NCI-H1048 (cell line): ENCODE measurements at regions not wholly inside any gene's neighbourhood (a gene's known extent, or its start where the extent isn't known, plus 50 kb on each side); places are given as distances from the start of the nearest gene placed in this dataset.
"Not testable (repeated sequence)": the region's sequence is repeated elsewhere in the genome, so short reads cannot be mapped to it uniquely, and the experiment has no call there.

Experiments used
- DNase-seq: peaks from one replicate; lab custom pipeline; 2025; lab: John Stamatoyannopoulos, UW

DNA sequence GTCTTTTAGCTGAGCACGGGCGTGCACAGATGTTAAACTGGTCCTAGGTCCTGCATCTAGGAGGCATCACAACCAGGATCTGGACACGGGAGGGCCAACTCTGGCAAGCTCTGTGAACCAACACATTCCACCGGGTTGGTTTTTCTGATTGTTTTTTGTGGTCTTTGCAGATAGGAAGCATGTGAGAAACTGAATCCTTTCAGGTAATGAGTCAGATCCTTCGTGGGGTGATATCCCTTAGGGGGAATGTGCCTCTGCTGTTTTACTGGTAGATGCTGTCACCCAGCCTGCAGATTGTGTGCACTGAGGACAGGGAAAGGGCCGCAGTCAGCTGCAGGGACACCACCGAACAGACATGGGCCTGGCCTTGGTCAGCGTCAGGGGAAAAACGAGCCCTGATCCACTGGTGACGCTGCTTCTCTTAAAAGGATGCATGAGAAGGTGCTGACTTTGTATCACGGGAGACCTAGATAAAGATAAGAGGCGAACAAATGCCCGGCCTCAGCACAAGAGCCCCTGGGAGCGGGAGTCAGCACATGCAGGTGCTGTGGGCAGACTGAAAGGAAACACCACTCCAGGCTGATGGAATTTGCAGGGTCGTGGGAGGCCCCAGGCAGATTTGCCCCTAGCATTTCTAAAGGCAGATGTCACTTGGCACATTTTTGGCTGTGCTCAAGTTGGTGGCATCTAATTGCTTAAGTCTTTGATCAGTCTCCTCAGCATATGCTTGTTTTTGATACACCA lies 51.1 kb downstream of the DOP1B start:
- DNase-seq = no peak

DNA sequence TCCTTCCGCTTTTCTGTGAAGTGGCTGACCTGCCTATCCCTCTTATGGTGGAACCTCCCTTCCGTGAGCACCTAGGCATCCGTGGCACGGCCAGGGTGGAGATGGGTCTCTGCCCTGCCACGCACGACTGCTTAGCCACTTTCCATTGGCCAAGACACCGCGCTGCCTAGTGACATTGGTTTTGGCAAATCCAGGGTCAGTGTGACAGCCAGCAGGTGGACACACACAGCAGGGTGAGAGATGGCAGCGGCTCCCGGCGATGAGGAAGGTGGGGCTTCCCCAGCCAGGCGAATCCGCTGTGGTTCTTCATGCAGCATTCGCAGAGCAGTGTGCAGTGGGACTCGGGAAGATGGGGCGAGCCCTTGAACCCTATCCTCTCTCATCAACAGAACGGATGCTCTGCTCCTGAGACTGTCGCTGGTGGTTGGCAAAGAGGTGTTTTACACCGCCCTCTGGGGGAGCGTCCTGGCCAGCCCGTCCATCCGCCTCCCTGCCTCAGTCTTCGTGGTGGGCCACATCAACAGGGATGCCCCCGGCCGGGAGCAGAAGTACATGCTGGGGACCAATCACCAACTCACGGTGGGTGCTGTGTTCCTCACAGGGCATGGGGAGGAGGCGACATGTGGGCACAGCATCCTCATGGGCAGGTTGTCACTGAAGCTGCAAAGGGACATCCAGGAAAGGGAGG lies 51.8 kb downstream of the DOP1B start:
- DNase-seq = no peak

- DNase-seq = no peak
These were observed 53.1 kb downstream of the DOP1B start for GRCh38 chr21:36209626-36210171.

DNA sequence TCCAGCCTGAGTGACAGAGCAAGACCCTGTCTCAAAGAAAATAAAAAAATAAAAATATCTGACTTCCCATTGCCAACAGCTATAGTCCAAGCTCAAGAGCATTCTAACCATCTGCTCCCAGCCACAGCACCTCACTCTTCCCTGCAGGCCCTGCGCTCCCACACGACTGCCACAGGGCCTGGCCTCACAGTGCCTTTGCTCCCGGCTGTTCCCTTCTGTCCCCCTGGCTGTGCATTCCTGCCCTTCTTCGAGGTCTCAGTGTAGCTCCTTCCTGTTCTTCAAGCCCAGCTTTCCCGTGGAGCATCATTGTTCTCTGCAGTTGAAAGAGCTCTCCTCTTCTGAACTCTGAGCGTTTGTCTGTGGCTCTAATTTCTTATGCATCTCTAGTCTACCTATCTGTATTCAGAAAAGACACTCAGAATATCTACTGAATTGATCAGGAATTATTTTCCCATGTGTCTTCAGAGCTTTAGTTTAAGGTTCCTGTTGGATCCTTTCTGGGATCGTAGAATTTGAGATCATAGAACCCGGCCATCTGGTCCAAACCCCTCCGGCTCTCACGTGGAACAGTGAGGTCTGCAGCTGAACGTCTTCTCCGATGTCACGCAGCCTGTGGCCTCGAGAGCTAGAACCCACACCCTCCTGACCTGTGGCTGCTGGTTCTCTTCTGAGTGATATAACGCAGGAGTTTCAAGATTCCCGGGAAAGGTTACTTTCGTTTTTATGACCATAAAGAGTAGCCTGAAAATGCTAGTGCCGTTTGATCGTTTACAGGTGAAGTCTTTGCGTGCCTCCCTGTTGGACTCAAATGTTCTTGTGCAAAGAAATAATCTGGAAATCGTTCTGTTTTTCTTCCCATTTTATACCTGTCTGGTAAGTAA lies 54.4 kb downstream of the DOP1B start:
- DNase-seq = no peak

DNA sequence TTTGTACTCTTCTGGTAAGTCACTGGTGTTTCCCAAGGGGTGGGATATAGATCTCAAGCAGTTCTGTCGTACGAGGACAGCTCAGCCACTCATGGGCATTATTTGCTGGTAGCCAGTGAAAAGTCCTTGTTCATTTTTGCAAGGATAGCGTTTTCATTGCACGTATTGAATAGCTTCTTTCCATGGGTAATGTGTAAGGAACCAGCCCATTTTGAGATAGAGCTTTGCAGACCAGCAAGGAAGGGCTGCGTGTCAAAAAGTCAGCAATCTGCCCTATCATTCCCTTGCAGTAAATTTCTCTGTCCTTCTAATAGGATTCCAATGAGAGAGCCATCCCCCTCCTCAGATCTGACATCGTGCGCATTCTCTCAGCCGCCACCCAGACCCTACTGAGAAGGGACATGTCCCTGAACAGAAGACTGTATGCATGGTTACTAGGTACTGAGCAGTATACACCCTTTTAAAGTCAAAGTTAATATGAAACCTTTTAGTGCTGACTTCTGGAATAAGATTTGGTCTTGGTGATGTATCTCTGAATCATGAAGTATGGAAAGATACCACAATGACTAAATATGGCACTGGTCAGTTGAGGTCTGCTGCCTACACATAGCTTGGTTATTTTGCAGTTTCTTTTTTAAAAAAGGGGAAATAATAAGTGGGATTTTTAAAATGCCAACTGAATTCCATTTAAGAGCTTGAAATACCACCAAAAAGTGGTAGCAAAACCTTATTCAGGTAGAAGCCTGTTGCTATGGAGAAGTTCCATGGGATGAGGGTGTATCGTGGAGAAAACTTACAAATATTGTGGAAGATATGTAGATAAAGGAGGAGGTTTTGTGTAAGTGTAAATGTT lies 55.3 kb downstream of the DOP1B start:
- no peak for DNase-seq

DNA sequence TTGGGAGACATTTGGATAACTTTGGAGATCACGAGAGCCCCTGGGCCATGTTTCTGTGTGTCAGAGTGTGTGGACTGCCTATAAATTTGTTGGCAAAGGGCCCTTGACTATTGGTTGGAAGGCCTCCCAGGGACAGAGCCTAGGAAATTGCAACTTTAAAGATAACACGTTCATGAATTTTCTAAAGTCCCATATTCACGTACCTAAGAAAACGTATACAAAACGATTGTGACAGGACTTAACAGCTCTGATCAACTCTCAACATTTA lies 55.8 kb downstream of the DOP1B start:
- DNase-seq = no peak

- DNase-seq = no peak
These were observed 57.9 kb downstream of the DOP1B start for GRCh38 chr21:36214561-36214960.

- DNase-seq = no peak
These were observed 61.1 kb downstream of the DOP1B start for GRCh38 chr21:36217743-36218142.

DNA sequence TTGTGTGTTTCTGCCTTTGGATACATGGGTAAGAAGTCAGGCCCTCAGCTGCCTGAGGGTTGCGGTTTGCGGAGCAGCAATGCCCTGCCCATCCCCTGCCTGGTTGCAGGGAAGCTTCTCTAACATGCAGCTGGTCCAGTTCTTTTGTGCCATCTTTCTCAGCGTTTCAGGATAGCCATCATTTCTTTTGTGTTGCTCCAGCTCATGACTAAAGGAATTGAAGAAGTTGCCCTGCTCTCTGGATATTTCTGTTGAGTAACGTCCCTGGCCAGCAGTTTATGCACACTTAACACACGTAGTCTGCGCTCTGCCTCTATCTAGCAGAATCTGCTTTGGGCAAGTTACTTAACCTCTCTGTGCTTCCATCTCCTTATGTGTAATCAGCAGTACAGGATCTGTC lies 62.1 kb downstream of the DOP1B start:
- DNase-seq = no peak

DNA sequence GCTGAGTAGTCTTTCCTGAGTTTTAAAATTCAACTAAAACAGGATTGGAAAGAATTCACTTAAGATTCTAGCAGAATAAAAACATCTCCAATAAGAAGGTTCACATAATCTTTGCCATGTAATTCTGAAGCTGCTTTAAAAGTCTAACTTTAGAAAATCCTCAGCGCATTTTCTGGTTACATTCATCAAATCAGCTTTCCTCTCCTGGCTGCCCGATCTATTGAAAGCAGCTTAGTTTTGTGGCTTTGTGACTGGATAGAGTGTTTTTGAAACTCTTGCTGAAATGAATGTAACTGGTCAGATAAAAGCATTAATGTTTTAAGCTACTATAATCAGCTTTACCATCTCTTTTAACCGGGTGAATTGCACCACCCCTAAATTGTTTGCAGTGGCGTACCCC lies 66.8 kb downstream of the DOP1B start:
- DNase-seq = no peak

GRCh38 chr21:36229181-36229580 lies 72.6 kb downstream of the DOP1B start:
- no peak for DNase-seq

DNA sequence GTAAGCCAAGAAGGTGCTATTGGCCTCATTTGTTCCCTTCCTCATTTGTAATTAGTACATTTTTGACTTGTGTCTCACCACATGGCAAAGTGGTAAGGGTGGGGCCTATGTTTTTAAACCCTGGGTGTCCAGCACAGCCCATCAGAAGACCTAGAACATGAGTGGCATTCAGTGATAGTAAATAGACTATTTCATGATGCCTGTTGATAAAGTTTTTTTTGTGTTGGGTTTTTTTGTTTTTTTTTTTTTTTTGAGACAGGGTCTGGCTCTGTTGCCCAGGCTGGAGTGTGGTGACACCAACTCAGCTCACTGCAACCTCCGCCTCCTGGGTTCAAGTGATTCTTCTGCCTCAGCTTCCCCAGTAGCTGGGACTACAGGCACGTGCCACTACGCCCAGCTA lies 74.8 kb downstream of the DOP1B start:
- not testable (repeated sequence) for DNase-seq

DNA sequence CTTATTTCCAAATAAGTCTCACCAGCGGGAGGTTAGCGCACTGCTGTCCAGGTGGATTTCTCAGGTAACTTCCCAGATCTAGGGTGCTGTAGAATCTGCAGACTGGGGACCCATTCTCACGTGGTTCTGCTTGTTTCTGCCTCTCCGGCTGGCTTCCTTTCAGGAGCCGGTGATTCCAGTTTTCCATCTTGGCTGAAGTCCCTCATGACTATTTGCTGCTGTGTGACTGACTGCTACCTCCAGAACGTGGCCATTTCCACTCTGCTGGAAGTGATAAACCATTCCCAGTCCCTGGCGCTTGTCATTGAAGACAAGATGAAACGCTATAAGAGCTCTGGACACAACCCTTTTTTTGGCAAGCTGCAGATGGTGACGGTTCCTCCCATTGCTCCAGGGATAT lies 76.0 kb downstream of the DOP1B start:
- DNase-seq = no peak

- DNase-seq = no peak
These were observed 78.5 kb downstream of the DOP1B start for GRCh38 chr21:36235058-36235582.

- DNase-seq = no peak
These were observed 79.6 kb downstream of the DOP1B start for GRCh38 chr21:36236052-36236730.

DNA sequence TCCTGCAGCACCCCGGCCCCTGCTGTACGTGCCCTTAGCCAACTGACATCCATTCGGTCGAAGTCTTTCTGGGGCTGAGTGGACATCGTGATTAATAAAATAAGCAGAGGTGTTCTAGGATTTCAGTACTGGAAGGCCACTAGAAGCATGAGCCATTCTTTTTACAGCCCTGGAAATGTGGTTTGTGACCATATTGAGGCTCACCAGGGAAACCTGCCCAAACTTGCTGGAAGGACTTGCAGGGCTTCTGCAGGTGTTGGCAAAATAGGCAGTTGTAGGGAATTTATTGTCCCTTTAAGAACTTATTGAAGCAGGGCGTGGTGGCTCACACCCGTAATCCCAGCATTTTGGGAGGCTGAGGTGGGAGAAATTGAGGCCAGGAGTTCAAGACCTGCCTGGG lies 80.8 kb downstream of the DOP1B start:
- no peak for DNase-seq

DNA sequence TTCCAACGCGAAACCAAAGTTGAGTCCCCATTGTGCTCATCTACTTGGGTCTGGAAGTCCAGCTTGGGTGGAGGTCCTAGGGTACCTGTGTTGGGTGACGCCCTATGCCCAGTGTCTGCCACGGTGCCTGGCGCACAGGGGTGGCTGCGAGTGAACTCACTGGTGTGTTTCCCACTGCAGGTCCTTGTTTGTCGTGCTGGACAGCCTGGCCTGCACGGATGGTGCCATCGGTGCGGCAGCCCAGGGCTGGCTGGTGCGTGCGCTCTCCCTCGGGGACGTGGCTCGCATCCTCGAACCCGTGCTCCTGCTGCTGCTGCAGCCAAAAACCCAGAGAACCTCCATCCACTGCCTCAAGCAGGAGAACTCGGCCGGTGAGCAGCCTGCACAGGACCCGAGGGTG lies 80.4 kb upstream of the MORC3 start:
- DNase-seq = no peak

DNA sequence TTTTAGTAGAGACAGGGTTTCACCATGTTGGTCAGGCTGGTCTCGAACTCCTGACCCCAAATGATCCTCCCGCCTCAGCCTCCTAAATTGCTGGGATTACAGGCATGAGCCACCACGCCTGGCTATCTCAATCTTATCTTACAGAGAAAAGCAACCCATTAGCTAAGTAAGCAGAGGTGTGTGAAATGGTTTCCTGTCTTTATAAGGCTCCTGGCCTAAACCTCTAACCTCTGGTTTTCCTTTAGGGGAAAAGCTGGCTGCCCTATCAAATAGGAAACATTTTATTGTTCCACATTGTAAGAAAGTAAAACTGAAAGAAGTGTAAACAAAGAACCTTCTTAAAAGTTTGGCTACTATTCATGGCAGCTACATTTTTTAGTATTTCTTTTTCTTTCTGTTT lies 78.3 kb upstream of the MORC3 start:
- no peak for DNase-seq

- no peak for DNase-seq
These were observed 74.9 kb upstream of the MORC3 start for GRCh38 chr21:36245115-36245514.

- DNase-seq = no peak
These were observed 74.3 kb upstream of the MORC3 start for GRCh38 chr21:36245649-36246048.

- no peak for DNase-seq
These were observed 73.8 kb upstream of the MORC3 start for GRCh38 chr21:36246080-36246631.
